Mucosa of stomach (tissue), 1 donor: ENCODE measurements at regions not wholly inside any gene's neighbourhood (a gene's known extent, or its start where the extent isn't known, plus 50 kb on each side); places are given as distances from the start of the nearest gene placed in this dataset.
"Not testable (repeated sequence)": the region's sequence is repeated elsewhere in the genome, so short reads cannot be mapped to it uniquely, and the experiment has no call there.

Source experiments
- H3K27me3 ChIP-seq: one replicate; pipeline ENCODE4 v1.7.0; 2013; ENCODE audit warnings: mild to moderate bottlenecking, low read length; ENCODE audit not compliant: control insufficient read depth, insufficient read depth
- H3K36me3 ChIP-seq: one replicate; pipeline ENCODE4 v1.7.0; 2013; ENCODE audit warnings: low read length; ENCODE audit not compliant: control insufficient read depth, insufficient read depth
- H3K4me1 ChIP-seq: one replicate; pipeline ENCODE4 v1.7.0; 2013; ENCODE audit warnings: mild to moderate bottlenecking, low read length; ENCODE audit not compliant: control insufficient read depth, insufficient read depth
- H3K4me3 ChIP-seq: one replicate; pipeline ENCODE4 v1.7.0; 2013; ENCODE audit warnings: low read length
- H3K9ac ChIP-seq: one replicate; pipeline ENCODE4 v1.7.0; 2013; ENCODE audit warnings: mild to moderate bottlenecking, low read length, moderate library complexity
- H3K9me3 ChIP-seq: one replicate; pipeline ENCODE4 v1.7.0; 2013; ENCODE audit warnings: mild to moderate bottlenecking, low read length, moderate library complexity; ENCODE audit not compliant: control insufficient read depth
- donor health status: Pancreatic carcinoma.

GRCh38 chr2:204134421-204134820 lies 197.9 kb downstream of the ICOS start:
- no peaks in the 10 kb centered on the region for H3K27me3 ChIP-seq
- H3K4me3 ChIP-seq = no peak overlapping the region
- no peaks in the 10 kb centered on the region for H3K9me3 ChIP-seq
- no peaks in the 10 kb centered on the region for H3K36me3 ChIP-seq
- H3K4me1 ChIP-seq = no peaks in the 10 kb centered on the region
- H3K9ac ChIP-seq = no peak overlapping the region

- H3K9ac ChIP-seq = no peak overlapping the region
- no peaks in the 10 kb centered on the region for H3K27me3 ChIP-seq
- H3K4me3 ChIP-seq = no peak overlapping the region
- H3K36me3 ChIP-seq = no peaks in the 10 kb centered on the region
- H3K9me3 ChIP-seq = no peaks in the 10 kb centered on the region
- no peaks in the 10 kb centered on the region for H3K4me1 ChIP-seq
Observed at GRCh38 chr2:204135752-204136151, 199.2 kb downstream of the ICOS start.

DNA sequence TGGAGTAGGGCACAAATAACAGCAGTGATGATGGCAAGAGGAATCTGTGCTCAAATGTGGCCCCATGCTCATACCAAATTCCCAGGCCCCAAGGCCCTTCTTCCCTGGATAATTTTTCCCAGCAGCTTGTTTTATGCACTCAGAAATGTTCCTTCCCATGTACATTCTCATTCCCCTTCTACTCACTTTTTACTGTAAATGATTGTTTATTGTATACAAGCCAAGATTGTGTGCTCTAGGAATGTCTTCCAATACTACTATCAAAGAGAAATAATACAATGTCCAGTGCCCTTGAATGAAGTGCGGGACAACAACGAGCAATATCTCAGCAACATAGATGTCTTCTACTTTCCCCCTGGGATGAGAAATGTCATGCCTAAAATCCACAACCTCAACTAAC lies 201.6 kb downstream of the ICOS start:
- H3K9ac ChIP-seq = no peak overlapping the region
- H3K36me3 ChIP-seq = no peaks in the 10 kb centered on the region
- no peaks in the 10 kb centered on the region for H3K27me3 ChIP-seq
- H3K4me3 ChIP-seq = no peak overlapping the region
- no peaks in the 10 kb centered on the region for H3K9me3 ChIP-seq
- H3K4me1 ChIP-seq = no peaks in the 10 kb centered on the region

DNA sequence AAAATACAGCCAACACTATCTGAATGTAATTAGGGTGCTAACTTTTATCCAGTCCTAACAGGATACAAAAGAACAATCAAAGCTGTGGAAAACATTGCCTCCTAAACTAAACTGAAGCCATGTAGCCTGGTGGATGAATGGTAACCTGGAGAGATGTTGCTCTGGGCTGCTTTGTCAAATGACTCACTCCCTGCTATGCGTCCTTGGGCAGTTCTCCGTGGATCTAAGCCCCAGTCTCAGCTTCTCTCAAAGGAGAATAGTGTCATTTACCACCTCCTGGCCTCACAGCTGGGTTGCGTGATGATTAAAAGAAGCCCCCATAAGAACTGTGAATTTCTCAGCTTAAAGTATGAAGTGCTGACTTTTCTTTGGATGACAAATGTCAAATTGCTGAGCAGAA lies 203.7 kb downstream of the ICOS start:
- no peaks in the 10 kb centered on the region for H3K27me3 ChIP-seq
- H3K36me3 ChIP-seq = no peaks in the 10 kb centered on the region
- no peak overlapping the region for H3K4me3 ChIP-seq
- no peak overlapping the region for H3K9ac ChIP-seq
- H3K4me1 ChIP-seq = no peaks in the 10 kb centered on the region
- no peaks in the 10 kb centered on the region for H3K9me3 ChIP-seq

DNA sequence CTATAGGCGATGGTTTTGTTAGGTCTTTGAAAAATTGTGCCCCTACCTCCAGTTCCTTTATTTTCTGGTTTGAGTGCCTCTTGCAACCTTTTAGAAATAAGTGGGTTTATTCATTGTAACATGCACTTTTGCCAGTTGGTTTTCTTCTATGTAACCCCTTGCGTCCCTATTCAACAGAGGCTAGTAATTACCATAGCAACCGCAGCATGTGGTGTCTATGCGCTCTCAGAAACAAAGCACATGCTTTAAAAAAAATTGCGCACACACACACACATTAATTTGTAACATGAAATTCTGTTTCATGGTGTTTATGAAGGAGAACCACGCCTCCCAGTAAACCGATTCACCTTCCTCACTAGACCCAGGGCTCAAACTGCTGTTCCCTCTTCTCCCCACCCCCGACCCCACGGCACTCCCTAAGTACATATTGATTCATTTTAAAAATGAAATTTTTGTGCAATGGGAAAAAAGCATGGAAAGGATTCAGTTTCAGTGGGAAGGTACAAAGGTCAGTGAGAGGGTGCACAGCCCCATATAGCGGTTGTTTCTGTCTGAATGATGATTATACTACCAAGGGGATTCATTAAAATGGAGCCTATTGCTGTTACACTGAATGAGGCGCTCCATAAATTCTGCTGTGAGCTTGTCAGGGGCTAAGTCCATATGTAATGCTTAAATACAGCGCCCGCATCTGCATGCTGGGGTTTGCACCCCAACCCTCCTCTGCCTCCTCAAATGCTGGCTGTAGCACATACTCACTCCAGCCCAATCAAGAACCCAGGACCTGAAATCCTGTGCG lies 206.9 kb downstream of the ICOS start:
- Histone ChIP-seq H3K4me1 (peaks cover 7% of the 10 kb centered on the region), H3K36me3 (no peaks in the 10 kb centered on the region), H3K9ac (no peak overlapping the region), H3K9me3 (no peaks in the 10 kb centered on the region), H3K4me3 (no peak overlapping the region), H3K27me3 (no peaks in the 10 kb centered on the region)

GRCh38 chr2:204144492-204144891 lies 207.9 kb downstream of the ICOS start:
- no peak overlapping the region for H3K4me3 ChIP-seq
- no peaks in the 10 kb centered on the region for H3K27me3 ChIP-seq
- no peaks in the 10 kb centered on the region for H3K36me3 ChIP-seq
- no peaks in the 10 kb centered on the region for H3K9me3 ChIP-seq
- H3K4me1 ChIP-seq = peaks cover 7% of the 10 kb centered on the region
- no peak overlapping the region for H3K9ac ChIP-seq

- no peaks in the 10 kb centered on the region for H3K36me3 ChIP-seq
- H3K4me3 ChIP-seq = peak overlapping the region; percentile 26
- no peaks in the 10 kb centered on the region for H3K27me3 ChIP-seq
- peak overlapping the region; percentile 37 for H3K9ac ChIP-seq
- peaks cover 7% of the 10 kb centered on the region for H3K4me1 ChIP-seq
- H3K9me3 ChIP-seq = no peaks in the 10 kb centered on the region
Observed at GRCh38 chr2:204145263-204145751, 208.7 kb downstream of the ICOS start.

DNA sequence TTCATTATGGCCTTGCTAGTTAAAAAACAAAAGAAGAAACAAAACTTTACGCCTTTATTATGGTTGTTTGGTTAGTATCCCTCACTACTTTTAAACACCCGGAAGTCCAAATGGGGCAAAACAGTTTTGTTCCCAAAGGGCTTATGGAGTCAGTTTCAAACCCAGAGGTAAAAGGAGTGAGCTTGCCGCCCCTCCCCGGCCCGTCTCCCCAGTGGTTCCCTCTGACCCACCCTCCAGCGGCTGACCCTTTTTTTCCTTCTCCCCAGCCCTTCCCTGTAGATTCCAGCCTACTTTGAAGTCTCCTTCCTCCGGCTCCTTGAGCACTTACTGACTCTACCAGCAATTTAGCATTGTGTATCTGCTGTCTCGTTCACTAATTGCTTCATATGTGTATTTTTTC lies 209.2 kb downstream of the ICOS start:
- Histone ChIP-seq H3K4me1 (peaks cover 7% of the 10 kb centered on the region), H3K9ac (peak overlapping the region; percentile 37), H3K36me3 (no peaks in the 10 kb centered on the region), H3K27me3 (no peaks in the 10 kb centered on the region), H3K4me3 (peak overlapping the region; percentile 26), H3K9me3 (no peaks in the 10 kb centered on the region)

- not testable (repeated sequence) for H3K4me3 ChIP-seq, H3K4me1 ChIP-seq, H3K9me3 ChIP-seq, H3K9ac ChIP-seq, H3K36me3 ChIP-seq, H3K27me3 ChIP-seq
Observed at GRCh38 chr2:204147040-204147439, 210.5 kb downstream of the ICOS start.

DNA sequence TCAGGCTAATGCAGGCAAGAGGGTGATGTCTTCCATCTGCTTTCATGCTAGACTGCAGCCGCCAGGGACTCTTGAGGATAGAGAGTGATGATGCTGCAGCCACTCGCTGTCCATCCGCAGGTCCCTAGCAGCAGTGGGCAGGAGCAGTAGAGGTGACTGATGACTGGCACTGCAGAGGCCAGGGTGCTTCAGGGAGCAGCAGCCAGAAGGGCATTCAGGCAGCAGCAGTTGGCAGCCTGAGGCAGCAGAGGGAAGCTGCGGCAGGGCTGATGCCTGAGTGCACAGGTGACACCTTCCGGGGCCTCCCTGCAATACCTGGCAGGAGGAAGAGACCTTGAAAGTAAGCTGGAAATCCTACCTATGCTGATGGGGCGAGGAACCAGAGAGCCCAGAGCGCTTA lies 214.2 kb downstream of the ICOS start:
- peaks cover 7% of the 10 kb centered on the region for H3K4me1 ChIP-seq
- H3K9ac ChIP-seq = no peak overlapping the region
- H3K9me3 ChIP-seq = no peaks in the 10 kb centered on the region
- H3K4me3 ChIP-seq = no peak overlapping the region
- no peaks in the 10 kb centered on the region for H3K27me3 ChIP-seq
- H3K36me3 ChIP-seq = no peaks in the 10 kb centered on the region

DNA sequence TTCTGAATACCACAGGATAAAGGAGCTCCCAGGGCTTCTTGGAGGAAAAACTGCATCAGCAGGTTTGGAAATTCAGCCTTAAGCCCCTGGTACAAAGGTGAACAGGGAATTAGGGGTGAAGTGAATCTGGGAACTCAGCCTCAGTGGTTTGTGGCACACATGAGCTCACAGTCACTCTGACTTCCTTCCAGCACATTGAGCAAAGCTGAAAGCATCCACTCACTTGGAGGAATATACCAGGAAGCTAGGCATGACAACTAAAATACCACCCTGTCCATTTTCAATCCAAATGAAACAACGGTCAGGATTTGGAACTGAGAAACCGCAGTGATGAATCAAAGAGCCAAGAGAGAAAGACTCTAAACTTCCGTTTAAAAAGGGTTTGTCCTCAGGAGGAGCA lies 216.1 kb downstream of the ICOS start:
- no peak overlapping the region for H3K9ac ChIP-seq
- H3K9me3 ChIP-seq = no peaks in the 10 kb centered on the region
- no peak overlapping the region for H3K4me3 ChIP-seq
- no peaks in the 10 kb centered on the region for H3K4me1 ChIP-seq
- no peaks in the 10 kb centered on the region for H3K36me3 ChIP-seq
- no peaks in the 10 kb centered on the region for H3K27me3 ChIP-seq

- Histone ChIP-seq H3K36me3 (no peaks in the 10 kb centered on the region), H3K4me1 (no peaks in the 10 kb centered on the region)
Observed at GRCh38 chr2:204154863-204155262, 218.3 kb downstream of the ICOS start.

DNA sequence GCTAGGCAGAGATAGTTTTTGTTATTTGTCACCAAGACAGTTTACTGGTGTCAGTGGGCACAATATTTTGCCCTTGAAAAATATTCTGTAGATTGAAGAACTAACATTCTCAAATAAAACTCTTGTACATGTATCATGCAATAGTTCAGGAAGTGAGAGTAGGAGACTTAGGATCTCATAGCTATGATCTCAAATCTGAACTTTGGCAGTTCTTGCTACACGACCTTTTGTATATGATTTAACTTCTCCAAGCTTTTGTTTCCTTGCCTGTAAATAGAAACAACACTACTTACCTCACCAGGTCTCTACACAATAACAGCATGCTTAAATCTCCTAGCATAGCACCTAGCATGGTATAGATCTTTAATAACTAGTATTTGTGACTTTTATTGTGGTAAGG lies 219.9 kb downstream of the ICOS start:
- Histone ChIP-seq H3K36me3 (no peaks in the 10 kb centered on the region), H3K4me1 (no peaks in the 10 kb centered on the region), H3K27me3 (no peaks in the 10 kb centered on the region), H3K4me3 (no peak overlapping the region), H3K9me3 (no peaks in the 10 kb centered on the region), H3K9ac (no peak overlapping the region)

More at GRCh38 chr2:204154863-204155262, 218.3 kb downstream of the ICOS start:
- H3K9ac ChIP-seq = no peak overlapping the region
- no peaks in the 10 kb centered on the region for H3K27me3 ChIP-seq
- no peaks in the 10 kb centered on the region for H3K9me3 ChIP-seq
- H3K4me3 ChIP-seq = no peak overlapping the region
